Endothelial cell of umbilical vein (primary cell): ENCODE measurements at regions not wholly inside any gene's neighbourhood (a gene's known extent, or its start where the extent isn't known, plus 50 kb on each side); places are given as distances from the start of the nearest gene placed in this dataset.

Experiments used
- BruUV-seq: library from RNA; stranded (reverse); fragments of 400-500 nt; replicated peaks from 2 replicates; lab custom pipeline; 2021; lab: Mats Ljungman, UMichigan
- CTCF ChIA-PET: fragments of 300-600, 350-600 bp; sonication (Branson Sonifier 250); formaldehyde crosslinking; loops from one replicate; lab custom pipeline; 2021; ENCODE audit warnings: antibody characterized with exemption, inconsistent platforms; lab: Charles Lee
- POLR2A ChIA-PET: fragments of 300-600, 350-600 bp; sonication (Branson Sonifier 250); formaldehyde crosslinking; loops from one replicate; lab custom pipeline; 2021; ENCODE audit warnings: antibody characterized with exemption, inconsistent platforms; lab: Charles Lee
- DNase-seq: peaks from one replicate; pipeline ENCODE4 v3.0.0-alpha.2; 2011; ENCODE audit warnings: low read depth, low spot score
- FAIRE-seq: peaks from 2 replicates; lab custom pipeline; 2011; peaks lifted over from hg19 to GRCh38; lab: Jason Lieb, UNC
- H2AFZ ChIP-seq: 2 replicates; pipeline ENCODE4 v1.6.0; 2012; ENCODE audit warnings: low read depth, low read length, control low read depth, inconsistent platforms
- H3K27ac ChIP-seq: 2 replicates; pipeline ENCODE4 v1.5.1; 2011; ENCODE audit warnings: low read depth, mild to moderate bottlenecking, control low read depth, low read length, moderate library complexity; ENCODE audit not compliant: insufficient read depth
- H3K27me3 ChIP-seq, 2 experiments: 2 replicates each; pipeline versions ENCODE4 v1.6.0 to v1.6.1; 2011; ENCODE audit warnings: low read length in 2 of 2, mixed read lengths in 1 of 2; ENCODE audit not compliant: control insufficient read depth in 2 of 2, insufficient read depth in 2 of 2
- H3K36me3 ChIP-seq, 2 experiments: 2 replicates in 1 of 2; 3 replicates in 1 of 2; pipeline ENCODE4 v1.5.1; 2011; ENCODE audit warnings: low read length in 2 of 2, mild to moderate bottlenecking in 1 of 2, moderate library complexity in 1 of 2; ENCODE audit not compliant: control insufficient read depth in 2 of 2, insufficient read depth in 2 of 2; ENCODE audit errors: extremely low read depth in 1 of 2
- H3K4me1 ChIP-seq: 3 replicates; pipeline ENCODE4 v1.5.1; 2011; ENCODE audit warnings: mild to moderate bottlenecking, low read length; ENCODE audit not compliant: control insufficient read depth, insufficient read depth; ENCODE audit errors: extremely low read depth
- H3K4me2 ChIP-seq: 2 replicates; pipeline ENCODE4 v1.6.1; 2011; ENCODE audit warnings: low read length, control low read depth, mixed read lengths; ENCODE audit not compliant: insufficient read depth
- H3K4me3 ChIP-seq, 3 experiments: fragments of 200-600 bp in 1 of 3; sonication (generic), shearing (Covaris generic) in 1 of 3; replicated peaks in 1 of 3; 2 replicates each; pipeline ENCODE4 v1.5.1; 2011 to 2016; ENCODE audit warnings: control low read depth in 3 of 3, low read length in 3 of 3, mild to moderate bottlenecking in 2 of 3, inconsistent platforms in 1 of 3, low read depth in 1 of 3, moderate library complexity in 1 of 3; ENCODE audit not compliant: insufficient read depth in 1 of 3
- H3K79me2 ChIP-seq: 2 replicates; pipeline ENCODE4 v1.6.0; 2012; ENCODE audit warnings: low read length, inconsistent platforms; ENCODE audit not compliant: control insufficient read depth, insufficient read depth
- H3K9ac ChIP-seq: replicated peaks from 2 replicates; pipeline ENCODE3; 2011; ENCODE audit warnings: low read length, control low read depth; ENCODE audit not compliant: insufficient read depth; ENCODE audit errors: extremely low read depth
- H3K9me1 ChIP-seq: replicated peaks from 3 replicates; pipeline ENCODE4 v1.6.0; 2011; ENCODE audit warnings: mild to moderate bottlenecking, low read length; ENCODE audit not compliant: control insufficient read depth, insufficient read depth; ENCODE audit errors: extremely low read depth
- H3K9me3 ChIP-seq: replicated peaks from 2 replicates; pipeline ENCODE4 v1.5.1; 2012; ENCODE audit warnings: low read length, inconsistent platforms; ENCODE audit not compliant: control insufficient read depth, insufficient read depth
- H4K20me1 ChIP-seq: replicated peaks from 2 replicates; pipeline ENCODE3; 2011; ENCODE audit warnings: mild to moderate bottlenecking, low read length; ENCODE audit not compliant: control insufficient read depth, insufficient read depth; ENCODE audit errors: extremely low read depth
- EZH2 ChIP-seq: IDR thresholded peaks from 2 replicates; pipeline ENCODE4 v1.6.1; 2012; ENCODE audit warnings: borderline replicate concordance, low read depth, mild to moderate bottlenecking, moderate library complexity, low read length, inconsistent platforms; ENCODE audit not compliant: severe bottlenecking
- FOS ChIP-seq: IDR thresholded peaks from 2 replicates; pipeline ENCODE4 v1.6.1; 2011; ENCODE audit warnings: mild to moderate bottlenecking, low read length, moderate library complexity, borderline replicate concordance; ENCODE audit not compliant: insufficient read depth
- GATA2 ChIP-seq: IDR thresholded peaks from 2 replicates; pipeline ENCODE4 v1.7.0; 2011; ENCODE audit warnings: low read depth, mild to moderate bottlenecking, moderate library complexity, mixed read lengths, low read length; ENCODE audit not compliant: insufficient read length, insufficient read depth
- JUN ChIP-seq: IDR thresholded peaks from 2 replicates; pipeline ENCODE4 v1.6.1; 2011; ENCODE audit warnings: borderline replicate concordance, low read depth; ENCODE audit not compliant: insufficient read length, insufficient read depth
- MYC ChIP-seq: IDR thresholded peaks from one replicate; pipeline ENCODE4 v1.6.1; 2011; ENCODE audit warnings: mild to moderate bottlenecking, low read depth, low read length
- POLR2A ChIP-seq: IDR thresholded peaks from 2 replicates; pipeline ENCODE4 v1.6.1; 2012; ENCODE audit warnings: low read depth, mild to moderate bottlenecking, control low read depth, low read length
- POLR2AphosphoS5 ChIP-seq: IDR thresholded peaks from 2 replicates; pipeline ENCODE4 v1.6.1; 2012; ENCODE audit warnings: low read depth, mild to moderate bottlenecking, control low read depth, low read length, moderate library complexity; ENCODE audit not compliant: insufficient read depth
- dilution Hi-C: fragments of 300-500 bp; cut with MboI; formaldehyde crosslinking; loops from one replicate; pipeline ENCODE4 v1.15.0; 2019; ENCODE audit warnings: low sequenced_read_pairs; ENCODE audit not compliant: extremely low pct_ligation_motif_present
- intact Hi-C: fragments of 100-400 bp; cut with micrococcal nuclease; formaldehyde crosslinking; loops from one replicate; pipeline ENCODE4 v1.10.0; 2022
- TF ChIP-seq, protein P1 (sequence below): IDR thresholded peaks from 2 replicates; pipeline ENCODE4 v1.6.1; 2011; ENCODE audit not compliant: insufficient read depth, insufficient read length
- TF ChIP-seq, protein P2 (sequence below), 2 donors: IDR thresholded peaks; 1 replicate in 1 of 2; 2 replicates in 1 of 2; pipeline ENCODE4 v1.5.1; 2011; ENCODE audit warnings: low read length in 2 of 2, mild to moderate bottlenecking in 2 of 2, moderate library complexity in 2 of 2, control low read depth in 1 of 2, inconsistent platforms in 1 of 2, low read depth in 1 of 2; ENCODE audit not compliant: insufficient read depth in 1 of 2; ENCODE audit errors: extremely low read depth in 1 of 2

DNA sequence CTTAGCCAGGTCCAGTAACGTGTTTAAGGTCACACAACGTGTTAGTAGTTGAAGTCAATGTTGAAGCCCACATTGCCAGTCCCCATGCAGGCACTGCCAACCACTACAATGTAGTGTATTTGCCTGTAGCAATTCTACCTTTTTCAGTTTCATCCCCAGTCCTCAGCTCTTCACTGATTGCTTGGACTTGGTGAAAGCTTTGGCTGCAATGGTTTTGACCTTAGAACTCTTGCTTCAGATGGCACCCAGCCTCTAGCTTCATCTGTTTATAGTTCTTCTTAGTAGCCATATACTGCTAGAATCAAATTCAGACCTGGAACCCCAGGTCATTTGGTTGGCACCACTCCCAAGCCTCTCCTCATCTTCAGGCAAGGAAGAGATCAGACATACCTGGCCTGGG lies 345.4 kb upstream of the SEMA6D start:
- dilution Hi-C loops: no loop called here
- intact Hi-C loops: loop anchor here (10.0 kb wide), 1 partner anchor 403 kb away; no protein-coding TSS in a partner anchor

More for the DNA sequence above, 345.4 kb upstream of the SEMA6D start:
- TF ChIP-seq, protein P1, sequence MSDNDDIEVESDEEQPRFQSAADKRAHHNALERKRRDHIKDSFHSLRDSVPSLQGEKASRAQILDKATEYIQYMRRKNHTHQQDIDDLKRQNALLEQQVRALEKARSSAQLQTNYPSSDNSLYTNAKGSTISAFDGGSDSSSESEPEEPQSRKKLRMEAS: no peak
- TF ChIP-seq, protein P2, sequence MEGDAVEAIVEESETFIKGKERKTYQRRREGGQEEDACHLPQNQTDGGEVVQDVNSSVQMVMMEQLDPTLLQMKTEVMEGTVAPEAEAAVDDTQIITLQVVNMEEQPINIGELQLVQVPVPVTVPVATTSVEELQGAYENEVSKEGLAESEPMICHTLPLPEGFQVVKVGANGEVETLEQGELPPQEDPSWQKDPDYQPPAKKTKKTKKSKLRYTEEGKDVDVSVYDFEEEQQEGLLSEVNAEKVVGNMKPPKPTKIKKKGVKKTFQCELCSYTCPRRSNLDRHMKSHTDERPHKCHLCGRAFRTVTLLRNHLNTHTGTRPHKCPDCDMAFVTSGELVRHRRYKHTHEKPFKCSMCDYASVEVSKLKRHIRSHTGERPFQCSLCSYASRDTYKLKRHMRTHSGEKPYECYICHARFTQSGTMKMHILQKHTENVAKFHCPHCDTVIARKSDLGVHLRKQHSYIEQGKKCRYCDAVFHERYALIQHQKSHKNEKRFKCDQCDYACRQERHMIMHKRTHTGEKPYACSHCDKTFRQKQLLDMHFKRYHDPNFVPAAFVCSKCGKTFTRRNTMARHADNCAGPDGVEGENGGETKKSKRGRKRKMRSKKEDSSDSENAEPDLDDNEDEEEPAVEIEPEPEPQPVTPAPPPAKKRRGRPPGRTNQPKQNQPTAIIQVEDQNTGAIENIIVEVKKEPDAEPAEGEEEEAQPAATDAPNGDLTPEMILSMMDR (IDR thresholded peaks at IDR 0.05; ENCODE audit: extremely low read depth in 1 of 2, insufficient read depth in 1 of 2, low read depth in 1 of 2, low read length in 2 of 2): no peak
- TF ChIP-seq EZH2: no peak
- TF ChIP-seq GATA2: no peak
- no peak for TF ChIP-seq MYC
- no peak for TF ChIP-seq JUN
- no peak for TF ChIP-seq POLR2AphosphoS5
- TF ChIP-seq POLR2A: no peak
- TF ChIP-seq FOS: no peak
- no TSS peak for BruUV-seq
- no peaks in the 10 kb centered on the region for H3K9me3 ChIP-seq
- ChIA-PET CTCF (interaction anchor here (1.6 to 3.4 kb wide), 2 partner anchors 176 to 617 kb away, joined by 7 to 36 read pairs; no protein-coding TSS in a partner anchor), POLR2A (no interaction called here)
- DNase-seq (no peak), FAIRE-seq (no peak)
- no peak overlapping the region for H3K9ac ChIP-seq
- no peaks in the 10 kb centered on the region for H3K4me1 ChIP-seq
- no peak overlapping the region for H3K4me3 ChIP-seq
- H3K27ac ChIP-seq: no peak overlapping the region
- no peak overlapping the region for H3K4me2 ChIP-seq
- no peaks in the 10 kb centered on the region for H3K27me3 ChIP-seq
- no peaks in the 10 kb centered on the region for H4K20me1 ChIP-seq
- H3K36me3 ChIP-seq: no peaks in the 10 kb centered on the region
- H3K79me2 ChIP-seq: no peaks in the 10 kb centered on the region
- H3K9me1 ChIP-seq: no peaks in the 10 kb centered on the region
- no peak overlapping the region for H2AFZ ChIP-seq
